ENCODE measurements at regions not wholly inside any gene's neighbourhood (a gene's known extent, or its start where the extent isn't known, plus 50 kb on each side); places are given as distances from the start of the nearest gene placed in this dataset.

DNA sequence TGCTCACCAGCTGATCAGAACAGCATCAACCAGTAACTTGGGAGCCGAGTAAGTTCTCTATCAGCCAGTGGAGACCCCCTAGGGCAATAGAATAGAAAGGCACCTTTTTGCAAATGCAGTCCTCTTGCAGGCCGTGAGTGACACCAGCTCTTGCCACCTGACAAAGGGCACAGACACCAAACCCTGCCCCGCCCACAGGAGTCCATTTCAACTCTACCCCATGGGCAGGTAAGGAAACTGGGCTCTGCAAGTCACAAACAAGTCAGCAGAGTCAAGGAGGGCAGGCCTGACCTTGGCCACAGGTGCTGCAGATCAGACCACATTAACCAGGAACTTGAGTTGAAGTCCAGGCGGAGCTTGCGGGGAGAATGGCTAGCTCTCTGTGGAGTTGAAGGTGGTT lies 77.4 kb upstream of the SPATA13 start:
- intact Hi-C loops (cut with micrococcal nuclease) (no loop called here), dilution Hi-C loops (cut with MboI; ENCODE audit: extremely low pct_ligation_motif_present, low sequenced_read_pairs) (no loop called here)
- ChIA-PET POLR2A (no interaction called here), CTCF (interaction anchor here (0.8 kb wide), 1 partner anchor 11 kb away, joined by 3 read pairs; no protein-coding TSS in a partner anchor)
- H3K9me1 ChIP-seq (replicated peaks; ENCODE audit: control insufficient read depth, extremely low read depth, insufficient read depth, low read length), result no peaks in the 10 kb centered on the region
- H3K9me3 ChIP-seq (replicated peaks; ENCODE audit: control insufficient read depth, insufficient read depth, low read length), result no peaks in the 10 kb centered on the region
- TF ChIP-seq POLR2AphosphoS5 (IDR thresholded peaks at IDR 0.05; ENCODE audit: insufficient read depth, low read depth, low read length) (no peak), POLR2A (IDR thresholded peaks at IDR 0.05; ENCODE audit: low read depth, low read length) (no peak), GATA2 (IDR thresholded peaks at IDR 0.05; ENCODE audit: insufficient read depth, insufficient read length, low read depth, low read length) (no peak), JUN (IDR thresholded peaks at IDR 0.05; ENCODE audit: borderline replicate concordance, insufficient read depth, insufficient read length, low read depth) (no peak)
- H3K27ac ChIP-seq (ENCODE audit: insufficient read depth, low read depth, low read length), result no peak overlapping the region
- DNase-seq (ENCODE audit: low read depth, low spot score), result no peak
- no TSS peak for BruUV-seq (replicated peaks)
- H3K4me3 ChIP-seq (replicated peaks in 1 of 3; ENCODE audit: insufficient read depth in 1 of 3, low read depth in 1 of 3, low read length in 3 of 3), result no peak overlapping the region
- no peaks in the 10 kb centered on the region for H3K79me2 ChIP-seq (ENCODE audit: control insufficient read depth, insufficient read depth, low read length)
- H3K27me3 ChIP-seq (ENCODE audit: control insufficient read depth in 2 of 2, insufficient read depth in 2 of 2, low read length in 2 of 2), result peaks cover 0 to 2% of the 10 kb centered on the region in 2 experiments
- no peak overlapping the region for H3K4me2 ChIP-seq (ENCODE audit: insufficient read depth, low read length)
- no peak overlapping the region for H3K9ac ChIP-seq (replicated peaks; ENCODE audit: extremely low read depth, insufficient read depth, low read length)
- FAIRE-seq, result no peak
- no peaks in the 10 kb centered on the region for H4K20me1 ChIP-seq (replicated peaks; ENCODE audit: control insufficient read depth, extremely low read depth, insufficient read depth, low read length)
- H2AFZ ChIP-seq (ENCODE audit: low read depth, low read length), result no peak overlapping the region
- no peaks in the 10 kb centered on the region for H3K4me1 ChIP-seq (ENCODE audit: control insufficient read depth, extremely low read depth, insufficient read depth, low read length)
- no peaks in the 10 kb centered on the region for H3K36me3 ChIP-seq (ENCODE audit: control insufficient read depth in 2 of 2, extremely low read depth in 1 of 2, insufficient read depth in 2 of 2, low read length in 2 of 2)

DNA sequence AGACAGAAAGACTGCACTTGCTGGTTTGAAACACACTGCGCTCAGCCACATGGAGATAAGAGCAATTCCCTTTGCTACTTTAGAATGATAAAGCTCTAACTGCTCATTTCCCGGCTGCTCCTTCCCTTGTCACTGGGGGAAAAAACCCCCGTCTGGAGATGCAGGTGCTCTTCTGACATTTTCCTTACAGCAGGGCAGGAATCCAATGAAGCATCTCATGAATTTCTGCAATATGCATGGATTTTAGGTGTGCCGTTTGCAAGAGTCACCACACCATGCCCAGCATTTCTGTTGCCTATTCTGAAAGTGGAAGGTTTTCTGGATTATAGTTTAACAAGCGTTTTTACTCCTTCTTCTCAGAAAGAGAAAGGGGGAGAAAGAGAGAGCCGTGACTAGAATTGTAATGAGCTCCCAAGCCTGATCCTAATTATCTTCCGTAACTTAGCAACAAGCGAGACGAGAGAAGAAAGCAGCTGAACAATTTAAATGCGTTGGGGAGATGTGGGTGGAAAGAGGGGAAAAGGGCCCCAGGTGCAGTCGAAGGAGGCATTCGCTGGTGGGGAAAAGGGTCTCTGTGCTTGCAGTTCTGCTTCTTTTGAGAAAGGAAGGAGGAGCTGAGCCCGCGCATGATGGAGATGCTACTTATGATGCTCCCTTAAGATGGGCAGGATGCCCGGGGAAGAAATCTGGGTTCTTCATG lies 76.6 kb upstream of the SPATA13 start:
- Histone ChIP-seq H3K9me1 (replicated peaks; ENCODE audit: control insufficient read depth, extremely low read depth, insufficient read depth, low read length) (no peaks in the 10 kb centered on the region), H3K79me2 (ENCODE audit: control insufficient read depth, insufficient read depth, low read length) (no peaks in the 10 kb centered on the region), H3K36me3 (ENCODE audit: control insufficient read depth in 2 of 2, extremely low read depth in 1 of 2, insufficient read depth in 2 of 2, low read length in 2 of 2) (no peaks in the 10 kb centered on the region), H3K4me3 (replicated peaks in 1 of 3; ENCODE audit: insufficient read depth in 1 of 3, low read depth in 1 of 3, low read length in 3 of 3) (no peak overlapping the region), H3K4me1 (ENCODE audit: control insufficient read depth, extremely low read depth, insufficient read depth, low read length) (no peaks in the 10 kb centered on the region), H3K27ac (ENCODE audit: insufficient read depth, low read depth, low read length) (no peak overlapping the region), H3K4me2 (ENCODE audit: insufficient read depth, low read length) (no peak overlapping the region), H2AFZ (ENCODE audit: low read depth, low read length) (no peak overlapping the region), H4K20me1 (replicated peaks; ENCODE audit: control insufficient read depth, extremely low read depth, insufficient read depth, low read length) (no peaks in the 10 kb centered on the region), H3K9ac (replicated peaks; ENCODE audit: extremely low read depth, insufficient read depth, low read length) (no peak overlapping the region), H3K9me3 (replicated peaks; ENCODE audit: control insufficient read depth, insufficient read depth, low read length) (no peaks in the 10 kb centered on the region), H3K27me3 (ENCODE audit: control insufficient read depth in 2 of 2, insufficient read depth in 2 of 2, low read length in 2 of 2) (peaks cover 0 to 2% of the 10 kb centered on the region in 2 experiments)
- ChIA-PET CTCF (interaction anchor here (0.8 to 1.2 kb wide), 2 partner anchors 10 to 30 kb away, joined by 3 read pairs; no protein-coding TSS in a partner anchor), POLR2A (no interaction called here)
- dilution Hi-C loops (cut with MboI; ENCODE audit: extremely low pct_ligation_motif_present, low sequenced_read_pairs), result no loop called here
- no peak for DNase-seq (ENCODE audit: low read depth, low spot score)
- intact Hi-C loops (cut with micrococcal nuclease), result no loop called here
- TF ChIP-seq MYC (IDR thresholded peaks at IDR 0.05; ENCODE audit: low read depth, low read length) (no peak), POLR2A (IDR thresholded peaks at IDR 0.05; ENCODE audit: low read depth, low read length) (no peak), JUN (IDR thresholded peaks at IDR 0.05; ENCODE audit: borderline replicate concordance, insufficient read depth, insufficient read length, low read depth) (no peak), EZH2 (IDR thresholded peaks at IDR 0.05; ENCODE audit: borderline replicate concordance, low read depth, low read length, severe bottlenecking) (no peak)
- TF ChIP-seq, protein P1, sequence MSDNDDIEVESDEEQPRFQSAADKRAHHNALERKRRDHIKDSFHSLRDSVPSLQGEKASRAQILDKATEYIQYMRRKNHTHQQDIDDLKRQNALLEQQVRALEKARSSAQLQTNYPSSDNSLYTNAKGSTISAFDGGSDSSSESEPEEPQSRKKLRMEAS (IDR thresholded peaks at IDR 0.05; ENCODE audit: insufficient read depth, insufficient read length), result no peak
- FAIRE-seq, result no peak
- no TSS peak for BruUV-seq (replicated peaks)

Data from endothelial cell of umbilical vein (primary cell).